GM23338 (cell line): ENCODE measurements at regions not wholly inside any gene's neighbourhood (a gene's known extent, or its start where the extent isn't known, plus 50 kb on each side); places are given as distances from the start of the nearest gene placed in this dataset.

ENCODE experiments used
- CTCF ChIP-seq, 2 experiments: fragments of 200-600 bp in 1 of 2; sonication (generic) in 1 of 2; conservative IDR thresholded peaks; 2 replicates each; pipeline versions ENCODE4 v1.5.1 to v1.6.1; 2016 to 2017; ENCODE audit warnings: antibody characterized with exemption in 2 of 2, low read depth in 2 of 2, mild to moderate bottlenecking in 2 of 2, moderate library complexity in 1 of 2
- EZH2 ChIP-seq: fragments of 200-600 bp; sonication (generic); IDR thresholded peaks from one replicate; pipeline ENCODE4 v1.8.0; 2017; ENCODE audit warnings: antibody characterized with exemption, mild to moderate bottlenecking, low read depth; ENCODE audit not compliant: unreplicated experiment
- EZH2phosphoT487 ChIP-seq: fragments of 200-600 bp; sonication (generic); IDR thresholded peaks from one replicate; pipeline ENCODE4 v1.8.1; 2018; ENCODE audit warnings: antibody characterized with exemption; ENCODE audit not compliant: unreplicated experiment
- POLR2AphosphoS5 ChIP-seq: IDR thresholded peaks from 2 replicates; pipeline ENCODE4 v1.6.1; 2016; ENCODE audit warnings: antibody characterized with exemption, low read depth
- REST ChIP-seq: IDR thresholded peaks from one replicate; pipeline ENCODE4 v1.6.1; 2018; ENCODE audit warnings: antibody characterized with exemption; ENCODE audit not compliant: unreplicated experiment
- STAT1 ChIP-seq: IDR thresholded peaks from one replicate; pipeline ENCODE4 v1.6.1; 2016; ENCODE audit warnings: antibody characterized with exemption; ENCODE audit not compliant: unreplicated experiment

- TF ChIP-seq EZH2 (no peak), POLR2AphosphoS5 (no peak), CTCF (conservative IDR thresholded peaks at IDR 0.05; ENCODE audit: low read depth in 2 of 2) (no peak), REST (no peak), STAT1 (no peak), EZH2phosphoT487 (no peak)
These were observed 185.5 kb downstream of the MOXD1 start for GRCh38 chr6:132215805-132216204.
